Prostate gland (tissue), 2 donors: ENCODE measurements at regions not wholly inside any gene's neighbourhood (a gene's known extent, or its start where the extent isn't known, plus 50 kb on each side); places are given as distances from the start of the nearest gene placed in this dataset.

Experiments
- DNase-seq: peaks from one replicate; pipeline ENCODE4 v3.0.0-alpha.2; 2019; ENCODE audit warnings: low spot score
- H3K27ac ChIP-seq, 2 donors: fragments of 200-600 bp; sonication (generic); 2 replicates each; pipeline ENCODE4 v1.5.1; 2017 to 2019
- H3K27me3 ChIP-seq: fragments of 200-600 bp; sonication (generic); replicated peaks from 2 replicates; pipeline ENCODE4 v1.5.1; 2019; ENCODE audit not compliant: insufficient read depth
- H3K36me3 ChIP-seq, 2 donors: fragments of 200-600 bp; sonication (generic); 1 replicate in 1 of 2; 2 replicates in 1 of 2; pipeline versions ENCODE4 v1.5.1 to v1.8.1; 2017 to 2019
- H3K4me1 ChIP-seq: fragments of 200-600 bp; sonication (generic); replicated peaks from 2 replicates; pipeline ENCODE4 v1.5.1; 2019
- H3K4me3 ChIP-seq, 2 donors: fragments of 200-600 bp; sonication (generic); 2 replicates each; pipeline ENCODE4 v1.5.1; 2017 to 2019
- H3K9me3 ChIP-seq: fragments of 200-600 bp; sonication (generic); 2 replicates; pipeline ENCODE4 v1.5.1; 2017
- CTCF ChIP-seq, 4 experiments: fragments of 200-600 bp in 2 of 4; fragments of 450-650 bp in 2 of 4; sonication (generic) in 2 of 4; IDR thresholded peaks; 1 replicate in 3 of 4; 2 replicates in 1 of 4; pipeline ENCODE4 v1.5.1; 2016 to 2019; ENCODE audit warnings: antibody characterized with exemption in 4 of 4, mild to moderate bottlenecking in 2 of 4, moderate library complexity in 2 of 4
- POLR2A ChIP-seq: fragments of 450-650 bp; IDR thresholded peaks from one replicate; pipeline ENCODE4 v1.6.1; 2016; ENCODE audit warnings: antibody characterized with exemption, mild to moderate bottlenecking
- POLR2AphosphoS5 ChIP-seq: sonication (generic); formaldehyde crosslinking; IDR thresholded peaks from one replicate; pipeline ENCODE4 v1.6.1; 2017; ENCODE audit warnings: antibody characterized with exemption
- WGBS: methylation state at CpG from one replicate; pipeline ENCODE4 v1.1.5; 2018; 5-methylcytosine and 5-hydroxymethylcytosine counted together
- intact Hi-C: fragments of 100-400 bp; cut with DNase I; formaldehyde crosslinking; loops from one replicate; pipeline ENCODE4 v1.14.2; 2022

- no peaks in the 10 kb centered on the region for H3K27me3 ChIP-seq
- H3K4me3 ChIP-seq, result no peak overlapping the region
- no peaks in the 10 kb centered on the region for H3K4me1 ChIP-seq
- no peak for TF ChIP-seq POLR2AphosphoS5
- TF ChIP-seq POLR2A, result no peak
- TF ChIP-seq CTCF (IDR thresholded peaks at IDR 0.05), result no peak
- no peak overlapping the region for H3K27ac ChIP-seq
- no peaks in the 10 kb centered on the region for H3K36me3 ChIP-seq
- H3K9me3 ChIP-seq, result no peaks in the 10 kb centered on the region
- DNase-seq, result peak; percentile 31
- intact Hi-C loops, result no loop called here
- 34% methylated on average over 19 of the region's 20 CpGs for WGBS
Measured at GRCh38 chr1:25022361-25023189, 92.5 kb upstream of the RUNX3 start.

GRCh38 chr1:25021591-25022215 lies 91.6 kb upstream of the RUNX3 start:
- TF ChIP-seq CTCF (IDR thresholded peaks at IDR 0.05), result no peak
- TF ChIP-seq POLR2AphosphoS5, result no peak
- 92% methylated on average over 9 of the region's 9 CpGs for WGBS
- no peaks in the 10 kb centered on the region for H3K9me3 ChIP-seq
- no peak overlapping the region for H3K4me3 ChIP-seq
- DNase-seq, result no peak
- H3K4me1 ChIP-seq, result no peaks in the 10 kb centered on the region
- H3K27me3 ChIP-seq, result no peaks in the 10 kb centered on the region
- H3K36me3 ChIP-seq, result no peaks in the 10 kb centered on the region
- H3K27ac ChIP-seq, result no peak overlapping the region
- intact Hi-C loops, result no loop called here

GRCh38 chr1:25020851-25021590 lies 90.9 kb upstream of the RUNX3 start:
- 91% methylated on average over 22 of the region's 22 CpGs for WGBS
- Histone ChIP-seq H3K4me3 (no peak overlapping the region), H3K36me3 (no peaks in the 10 kb centered on the region), H3K27me3 (no peaks in the 10 kb centered on the region), H3K9me3 (no peaks in the 10 kb centered on the region), H3K27ac (no peak overlapping the region), H3K4me1 (no peaks in the 10 kb centered on the region)
- TF ChIP-seq POLR2A (no peak), POLR2AphosphoS5 (no peak), CTCF (IDR thresholded peaks at IDR 0.05) (no peak)
- DNase-seq, result no peak
- intact Hi-C loops, result no loop called here

GRCh38 chr1:25020173-25020845 lies 90.2 kb upstream of the RUNX3 start:
- no peak for DNase-seq
- Histone ChIP-seq H3K36me3 (no peaks in the 10 kb centered on the region), H3K9me3 (no peaks in the 10 kb centered on the region), H3K4me3 (no peak overlapping the region), H3K27ac (no peak overlapping the region), H3K27me3 (no peaks in the 10 kb centered on the region), H3K4me1 (no peaks in the 10 kb centered on the region)
- intact Hi-C loops, result no loop called here
- WGBS, result 75% methylated on average over 15 of the region's 15 CpGs
- TF ChIP-seq CTCF (IDR thresholded peaks at IDR 0.05), result no peak
